Panc1 (cell line): ENCODE measurements at regions not wholly inside any gene's neighbourhood (a gene's known extent, or its start where the extent isn't known, plus 50 kb on each side); places are given as distances from the start of the nearest gene placed in this dataset.

Experiments used
- ATAC-seq: fragments of 200-7000 bp; cut with Tn5 transposase; 2 replicates; pipeline ENCODE4 v1.9.1; 2020; ENCODE audit warnings: mild to moderate bottlenecking, moderate library complexity
- BruUV-seq: library from RNA; stranded (reverse); fragments of 400-500 nt; replicated peaks from 2 replicates; lab custom pipeline; 2021; lab: Mats Ljungman, UMichigan
- CTCF ChIA-PET: fragments of 300-600 bp; sonication (Branson Sonifier 250); formaldehyde crosslinking; loops from one replicate; lab custom pipeline; 2022; ENCODE audit warnings: antibody characterized with exemption; lab: Charles Lee
- POLR2A ChIA-PET: fragments of 300-600 bp; sonication (Branson Sonifier 250); formaldehyde crosslinking; loops from one replicate; lab custom pipeline; 2022; ENCODE audit warnings: antibody characterized with exemption; lab: Charles Lee
- DNase-seq: peaks from one replicate; pipeline ENCODE4 v3.0.0-alpha.2; 2010; ENCODE audit warnings: low read depth, low spot score
- H3K27ac ChIP-seq: 2 replicates; pipeline ENCODE4 v1.5.1; 2011; ENCODE audit warnings: mild to moderate bottlenecking, low read length, inconsistent platforms
- H3K27me3 ChIP-seq: fragments of 200-500 bp; sonication (Bioruptor generic); 2 replicates; pipeline ENCODE4 v1.6.0; 2014; ENCODE audit warnings: low read length, inconsistent platforms; ENCODE audit not compliant: control insufficient read depth, insufficient read depth
- H3K36me3 ChIP-seq: fragments of 200-500 bp; sonication (Bioruptor generic); 2 replicates; pipeline ENCODE4 v1.5.1; 2014; ENCODE audit warnings: inconsistent platforms, mild to moderate bottlenecking, low read length, moderate library complexity; ENCODE audit not compliant: control insufficient read depth, insufficient read depth
- H3K4me1 ChIP-seq: 2 replicates; pipeline ENCODE4 v1.5.1; 2011; ENCODE audit warnings: inconsistent platforms, mild to moderate bottlenecking, low read length, moderate library complexity; ENCODE audit not compliant: control insufficient read depth, insufficient read depth
- H3K4me3 ChIP-seq, 2 experiments: 2 replicates each; pipeline ENCODE4 v1.5.1; 2011 to 2012; ENCODE audit warnings: low read depth in 2 of 2, low read length in 2 of 2, mild to moderate bottlenecking in 2 of 2, inconsistent platforms in 1 of 2, moderate library complexity in 1 of 2
- H3K9me3 ChIP-seq: fragments of 200-500 bp; sonication (Bioruptor generic); 2 replicates; pipeline ENCODE4 v1.5.1; 2014; ENCODE audit warnings: low read depth, mild to moderate bottlenecking, inconsistent platforms, low read length, moderate library complexity; ENCODE audit not compliant: control insufficient read depth, insufficient read depth
- CTCF ChIP-seq: fragments of 450-650 bp; IDR thresholded peaks from 2 replicates; pipeline ENCODE4 v1.5.1; 2017; ENCODE audit warnings: mild to moderate bottlenecking
- POLR2AphosphoS5 ChIP-seq: IDR thresholded peaks from 2 replicates; pipeline ENCODE4 v1.6.1; 2012; ENCODE audit warnings: mild to moderate bottlenecking, low read depth, low read length, moderate library complexity
- REST ChIP-seq, 2 experiments: IDR thresholded peaks; 2 replicates each; pipeline ENCODE4 v1.6.1; 2011 to 2012; ENCODE audit warnings: low read depth in 2 of 2, control low read depth in 1 of 2, low read length in 1 of 2, mild to moderate bottlenecking in 1 of 2, moderate library complexity in 1 of 2; ENCODE audit not compliant: insufficient read depth in 1 of 2
- SIN3A ChIP-seq: IDR thresholded peaks from 2 replicates; pipeline ENCODE4 v1.6.1; 2012; ENCODE audit warnings: low read depth, mild to moderate bottlenecking, low read length, moderate library complexity, borderline replicate concordance; ENCODE audit not compliant: insufficient read depth
- TCF7L2 ChIP-seq: IDR thresholded peaks from 2 replicates; pipeline ENCODE4 v1.6.1; 2011; ENCODE audit warnings: mild to moderate bottlenecking, low read depth, low read length, inconsistent platforms
- in situ Hi-C: cut with HindIII; loops from 2 replicates; pipeline ENCODE4 v1.10.0; 2016; ENCODE audit warnings: low sequenced_read_pairs, low pct_unique_long_range_greater_than_20kb
- intact Hi-C: fragments of 100-400 bp; cut with micrococcal nuclease; formaldehyde crosslinking; loops from one replicate; pipeline ENCODE4 v1.10.0; 2022; ENCODE audit not compliant: unreplicated experiment

GRCh38 chr20:48100483-48100882 is 315.2 kb upstream of the SULF2 start:
- H3K4me1 ChIP-seq = no peaks in the 10 kb centered on the region
- no peaks in the 10 kb centered on the region for H3K36me3 ChIP-seq
- H3K27me3 ChIP-seq = peaks cover 8% of the 10 kb centered on the region
- intact Hi-C loops (no loop called here), in situ Hi-C loops (no loop called here)
- no peak overlapping the region for H3K27ac ChIP-seq
- no peak overlapping the region for H3K4me3 ChIP-seq
- BruUV-seq = no TSS peak
- no peak for TF ChIP-seq POLR2AphosphoS5
- TF ChIP-seq REST (IDR thresholded peaks at IDR 0.05; ENCODE audit: insufficient read depth in 1 of 2, low read depth in 2 of 2, low read length in 1 of 2) = no peak
- TF ChIP-seq SIN3A = no peak
- TF ChIP-seq CTCF = no peak
- no peak for TF ChIP-seq TCF7L2
- DNase-seq (no peak), ATAC-seq (no peak)
- H3K9me3 ChIP-seq = no peaks in the 10 kb centered on the region
- POLR2A ChIA-PET = no interaction called here
- CTCF ChIA-PET = no interaction called here

- no peak overlapping the region for H3K27ac ChIP-seq
- intact Hi-C loops = no loop called here
- TF ChIP-seq POLR2AphosphoS5 = no peak
- no peak for TF ChIP-seq TCF7L2
- TF ChIP-seq SIN3A = no peak
- TF ChIP-seq REST (IDR thresholded peaks at IDR 0.05; ENCODE audit: insufficient read depth in 1 of 2, low read depth in 2 of 2, low read length in 1 of 2) = no peak
- no peak for TF ChIP-seq CTCF
- CTCF ChIA-PET = no interaction called here
- no peak overlapping the region for H3K4me3 ChIP-seq
- ATAC-seq (no peak), DNase-seq (no peak)
- no peaks in the 10 kb centered on the region for H3K4me1 ChIP-seq
- no peaks in the 10 kb centered on the region for H3K9me3 ChIP-seq
- POLR2A ChIA-PET = interaction anchor here (0.6 kb wide), 1 partner anchor 11 kb away, joined by 11 read pairs; no protein-coding TSS in a partner anchor
- H3K36me3 ChIP-seq = no peaks in the 10 kb centered on the region
- in situ Hi-C loops = no loop called here
- no TSS peak for BruUV-seq
- H3K27me3 ChIP-seq = peaks cover 8% of the 10 kb centered on the region
Observed at GRCh38 chr20:48098866-48099265, 313.6 kb upstream of the SULF2 start.
